Mesendoderm (in vitro differentiated cells): ENCODE measurements at regions not wholly inside any gene's neighbourhood (a gene's known extent, or its start where the extent isn't known, plus 50 kb on each side); places are given as distances from the start of the nearest gene placed in this dataset.

Source experiments
- DNase-seq: peaks from one replicate; pipeline ENCODE4 v3.0.0; 2013
- H2AK5ac ChIP-seq: 2 replicates; pipeline ENCODE4 v1.6.1; 2013; ENCODE audit warnings: low read length, inconsistent platforms
- H2BK120ac ChIP-seq: 2 replicates; pipeline ENCODE4 v1.6.1; 2013; ENCODE audit warnings: low read depth, mild to moderate bottlenecking, low read length, moderate library complexity, mixed read lengths
- H2BK15ac ChIP-seq: replicated peaks from 2 replicates; pipeline ENCODE4 v1.6.1; 2013; ENCODE audit warnings: low read depth, mild to moderate bottlenecking, moderate library complexity
- H2BK5ac ChIP-seq: 2 replicates; pipeline ENCODE4 v1.6.1; 2013; ENCODE audit warnings: low read length, inconsistent platforms
- H3K18ac ChIP-seq: 2 replicates; pipeline ENCODE4 v1.6.1; 2013; ENCODE audit warnings: mild to moderate bottlenecking, low read length, mixed read lengths
- H3K23ac ChIP-seq: one replicate; pipeline ENCODE4 v1.6.1; 2013; ENCODE audit warnings: low read length
- H3K27ac ChIP-seq: 2 replicates; pipeline ENCODE4 v1.5.1; 2013; ENCODE audit warnings: low read depth, mild to moderate bottlenecking, inconsistent platforms, low read length, moderate library complexity
- H3K27me3 ChIP-seq: 2 replicates; pipeline ENCODE4 v1.6.1; 2013; ENCODE audit warnings: low read length, control low read depth, mild to moderate bottlenecking, inconsistent platforms; ENCODE audit not compliant: insufficient read depth, poor library complexity
- H3K36me3 ChIP-seq: 2 replicates; pipeline ENCODE4 v1.6.1; 2013; ENCODE audit warnings: low read length, inconsistent platforms; ENCODE audit not compliant: control insufficient read depth, insufficient read depth
- H3K4ac ChIP-seq: one replicate; pipeline ENCODE4 v1.6.1; 2013; ENCODE audit warnings: low read depth, mild to moderate bottlenecking, low read length, moderate library complexity
- H3K4me1 ChIP-seq: 2 replicates; pipeline ENCODE4 v1.6.1; 2013; ENCODE audit warnings: low read depth, low read length, inconsistent platforms; ENCODE audit not compliant: control insufficient read depth
- H3K4me2 ChIP-seq: 2 replicates; pipeline ENCODE4 v1.6.1; 2013; ENCODE audit warnings: low read length
- H3K4me3 ChIP-seq: 2 replicates; pipeline ENCODE4 v1.5.1; 2013; ENCODE audit warnings: mild to moderate bottlenecking, low read length
- H3K56ac ChIP-seq: one replicate; pipeline ENCODE4 v1.6.1; 2013; ENCODE audit warnings: low read length
- H3K79me1 ChIP-seq: 2 replicates; pipeline ENCODE4 v1.6.1; 2013; ENCODE audit warnings: low read length, inconsistent platforms
- H3K79me2 ChIP-seq: 2 replicates; pipeline ENCODE4 v1.6.1; 2013; ENCODE audit warnings: mild to moderate bottlenecking, low read length; ENCODE audit not compliant: control insufficient read depth, insufficient read depth
- H3K9ac ChIP-seq: 2 replicates; pipeline ENCODE4 v1.6.1; 2013; ENCODE audit warnings: low read length, inconsistent platforms
- H4K5ac ChIP-seq: one replicate; pipeline ENCODE4 v1.6.1; 2013; ENCODE audit warnings: low read length
- H4K8ac ChIP-seq: one replicate; pipeline ENCODE4 v1.6.1; 2013; ENCODE audit warnings: low read depth, mild to moderate bottlenecking, control low read depth, low read length, moderate library complexity
- WGBS: extraction: QIAGEN DNeasy Blood & Tissue Kit; methylation state at CpG from one replicate; pipeline ENCODE4 v1.1.7; 2013; ENCODE audit warnings: low lambda C conversion rate, missing lambda C conversion rate; ENCODE audit not compliant: insufficient coverage; ENCODE audit errors: extremely low coverage; 5-methylcytosine and 5-hydroxymethylcytosine counted together

DNA sequence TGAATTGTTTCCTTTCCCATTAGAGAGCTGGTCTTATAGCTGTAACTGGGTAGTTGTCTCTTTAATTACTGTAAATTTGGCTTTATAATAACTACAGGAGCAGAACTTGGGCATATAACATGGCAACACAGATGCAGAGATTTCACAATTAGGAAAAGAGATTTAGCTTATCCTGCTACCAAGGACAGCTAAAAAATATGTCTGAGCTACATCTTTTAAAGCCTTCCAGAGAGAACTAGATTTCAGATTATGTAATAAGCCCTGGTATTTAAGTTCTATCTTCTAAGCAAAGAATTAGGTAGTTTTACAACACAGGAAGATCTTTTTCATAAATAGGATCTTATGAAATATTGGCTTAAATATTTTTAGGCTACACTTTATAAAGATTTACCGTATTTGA, 313.8 kb downstream of the S1PR1 start:
- Histone ChIP-seq H2AK5ac (no peak overlapping the region), H3K4me1 (no peaks in the 10 kb centered on the region), H3K27me3 (no peaks in the 10 kb centered on the region), H3K79me1 (no peaks in the 10 kb centered on the region), H2BK5ac (no peak overlapping the region), H3K4me3 (no peak overlapping the region), H3K36me3 (no peaks in the 10 kb centered on the region), H3K9ac (no peak overlapping the region), H2BK120ac (no peak overlapping the region), H3K79me2 (no peaks in the 10 kb centered on the region), H3K56ac (no peak overlapping the region), H3K4ac (no peak overlapping the region), H3K23ac (no peak overlapping the region), H3K4me2 (no peak overlapping the region), H3K18ac (no peak overlapping the region), H3K27ac (no peak overlapping the region), H4K8ac (no peak overlapping the region), H2BK15ac (no peak overlapping the region), H4K5ac (no peak overlapping the region)
- no CpG with 5 or more reads among the region's 1 CpG for WGBS
- no peak for DNase-seq

GRCh38 chr1:101566883-101567538, 330.2 kb downstream of the S1PR1 start:
- H3K36me3 ChIP-seq: no peaks in the 10 kb centered on the region
- no peak overlapping the region for H2BK15ac ChIP-seq
- no peaks in the 10 kb centered on the region for H3K79me1 ChIP-seq
- DNase-seq: no peak
- no peak overlapping the region for H3K4me3 ChIP-seq
- H4K5ac ChIP-seq: no peak overlapping the region
- no peak overlapping the region for H3K27ac ChIP-seq
- no peak overlapping the region for H3K56ac ChIP-seq
- H3K4me2 ChIP-seq: no peak overlapping the region
- no peak overlapping the region for H4K8ac ChIP-seq
- no CpG with 5 or more reads among the region's 1 CpG for WGBS
- no peak overlapping the region for H2AK5ac ChIP-seq
- H3K27me3 ChIP-seq: no peaks in the 10 kb centered on the region
- H3K18ac ChIP-seq: no peak overlapping the region
- H3K9ac ChIP-seq: no peak overlapping the region
- no peaks in the 10 kb centered on the region for H3K4me1 ChIP-seq
- no peaks in the 10 kb centered on the region for H3K79me2 ChIP-seq
- no peak overlapping the region for H2BK120ac ChIP-seq
- no peak overlapping the region for H3K4ac ChIP-seq
- no peak overlapping the region for H2BK5ac ChIP-seq
- no peak overlapping the region for H3K23ac ChIP-seq

DNA sequence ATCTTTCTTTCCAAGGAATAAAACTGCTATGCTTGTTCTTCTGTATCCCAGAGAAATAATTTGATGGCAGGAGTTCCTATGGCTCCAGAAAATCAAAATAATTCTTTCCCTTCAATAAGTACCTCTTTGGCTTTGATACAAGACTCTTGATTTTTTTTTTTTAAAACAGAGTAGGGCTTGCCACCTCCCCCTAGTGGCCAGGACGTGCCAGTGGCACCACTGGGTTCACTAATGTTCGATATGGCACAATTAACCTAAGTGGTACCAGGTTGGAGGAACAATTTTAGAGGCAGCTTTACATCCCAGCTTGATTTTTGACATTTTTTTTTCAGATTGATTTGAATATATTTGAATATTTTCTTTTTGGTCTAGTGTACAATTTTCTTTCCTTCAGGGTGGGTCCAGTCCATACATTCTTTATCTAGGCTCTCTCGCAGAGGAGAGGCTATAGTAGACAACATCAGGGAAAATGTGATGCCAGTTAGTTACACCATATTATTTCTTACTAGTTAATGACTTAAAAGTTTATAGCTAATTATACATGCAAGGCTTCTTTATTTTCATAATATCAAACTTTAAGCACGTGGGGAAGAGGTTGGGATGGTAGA, 330.9 kb downstream of the S1PR1 start:
- no peaks in the 10 kb centered on the region for H3K79me2 ChIP-seq

GRCh38 chr1:101587741-101588140, 350.9 kb downstream of the S1PR1 start:
- no peak overlapping the region for H3K56ac ChIP-seq
- H3K4me3 ChIP-seq: no peak overlapping the region
- WGBS: no CpG with 5 or more reads among the region's 5 CpGs
- no peak overlapping the region for H2BK5ac ChIP-seq
- H3K4me1 ChIP-seq: no peaks in the 10 kb centered on the region
- no peak overlapping the region for H4K8ac ChIP-seq
- H3K23ac ChIP-seq: no peak overlapping the region
- H4K5ac ChIP-seq: no peak overlapping the region
- no peaks in the 10 kb centered on the region for H3K79me2 ChIP-seq
- H3K9ac ChIP-seq: no peak overlapping the region
- no peak overlapping the region for H3K18ac ChIP-seq
- no peaks in the 10 kb centered on the region for H3K36me3 ChIP-seq
- no peaks in the 10 kb centered on the region for H3K79me1 ChIP-seq
- no peak overlapping the region for H3K27ac ChIP-seq
- no peak overlapping the region for H3K4ac ChIP-seq
- H2BK120ac ChIP-seq: no peak overlapping the region
- no peaks in the 10 kb centered on the region for H3K27me3 ChIP-seq
- no peak overlapping the region for H2BK15ac ChIP-seq
- no peak overlapping the region for H3K4me2 ChIP-seq
- no peak for DNase-seq
- H2AK5ac ChIP-seq: no peak overlapping the region

More for the DNA sequence above, 330.9 kb downstream of the S1PR1 start:
- Histone ChIP-seq H4K5ac (no peak overlapping the region), H3K23ac (no peak overlapping the region), H2BK15ac (no peak overlapping the region), H3K79me1 (no peaks in the 10 kb centered on the region), H3K36me3 (no peaks in the 10 kb centered on the region), H3K27me3 (no peaks in the 10 kb centered on the region), H3K56ac (no peak overlapping the region), H3K4me3 (no peak overlapping the region), H3K9ac (no peak overlapping the region), H3K4me2 (no peak overlapping the region), H2AK5ac (no peak overlapping the region), H2BK5ac (no peak overlapping the region), H2BK120ac (no peak overlapping the region), H4K8ac (no peak overlapping the region), H3K27ac (no peak overlapping the region), H3K18ac (no peak overlapping the region), H3K4me1 (no peaks in the 10 kb centered on the region), H3K4ac (no peak overlapping the region)
- WGBS: no CpG with 5 or more reads among the region's 4 CpGs
- peak; percentile 51 for DNase-seq

DNA sequence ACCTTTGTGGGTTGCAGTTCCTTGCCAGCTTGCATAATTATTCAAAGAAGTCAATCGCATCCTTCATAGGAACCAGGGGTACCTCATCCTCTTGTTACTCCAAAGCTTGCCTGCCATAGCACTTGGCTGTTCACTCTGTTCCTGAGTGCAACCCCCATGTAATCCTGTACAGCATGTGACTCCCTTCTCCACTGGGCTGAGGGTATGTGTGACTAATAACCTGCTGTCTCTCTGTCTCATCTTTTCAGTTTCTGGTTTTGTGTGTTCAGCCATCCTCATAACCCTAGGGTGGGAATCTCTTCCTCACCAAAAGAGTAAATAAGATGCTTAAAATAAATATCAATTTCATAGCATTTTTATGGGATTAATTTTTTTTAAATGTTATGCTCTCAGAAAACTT, 351.9 kb downstream of the S1PR1 start:
- Histone ChIP-seq H3K36me3 (no peaks in the 10 kb centered on the region), H3K56ac (no peak overlapping the region), H3K4me2 (no peak overlapping the region), H3K4me1 (no peaks in the 10 kb centered on the region), H3K4me3 (no peak overlapping the region), H3K23ac (no peak overlapping the region), H3K9ac (no peak overlapping the region), H3K4ac (no peak overlapping the region), H3K79me2 (no peaks in the 10 kb centered on the region), H2BK15ac (no peak overlapping the region), H4K8ac (no peak overlapping the region), H2AK5ac (no peak overlapping the region), H3K27ac (no peak overlapping the region), H3K27me3 (no peaks in the 10 kb centered on the region), H4K5ac (no peak overlapping the region), H3K79me1 (no peaks in the 10 kb centered on the region), H2BK5ac (no peak overlapping the region), H2BK120ac (no peak overlapping the region), H3K18ac (no peak overlapping the region)
- no CpG with 5 or more reads among the region's 1 CpG for WGBS
- DNase-seq: no peak

DNA sequence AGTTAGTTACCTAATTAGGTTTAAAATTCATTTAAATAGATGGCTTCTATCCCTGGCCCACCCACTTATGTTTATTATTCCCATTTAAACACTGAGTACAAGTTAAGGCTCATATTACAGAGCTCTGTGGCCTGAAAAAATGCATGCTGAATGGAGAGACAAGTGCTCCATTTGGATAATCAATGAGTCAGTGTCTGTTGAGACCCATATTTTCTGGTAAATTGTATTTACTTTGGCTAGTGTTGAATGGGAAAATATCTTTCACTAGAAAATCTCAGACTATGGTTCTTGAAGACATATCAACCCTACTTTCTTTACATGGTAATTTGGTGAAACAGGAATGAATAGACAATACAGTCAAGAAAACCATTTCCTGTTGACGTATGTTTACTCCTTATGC, 356.0 kb downstream of the S1PR1 start:
- no peaks in the 10 kb centered on the region for H3K27me3 ChIP-seq
- H2BK15ac ChIP-seq: no peak overlapping the region
- H4K8ac ChIP-seq: no peak overlapping the region
- no peak overlapping the region for H3K9ac ChIP-seq
- no peak overlapping the region for H2BK120ac ChIP-seq
- H3K79me2 ChIP-seq: no peaks in the 10 kb centered on the region
- DNase-seq: no peak
- no peaks in the 10 kb centered on the region for H3K4me1 ChIP-seq
- no peak overlapping the region for H3K23ac ChIP-seq
- no peaks in the 10 kb centered on the region for H3K36me3 ChIP-seq
- no peak overlapping the region for H4K5ac ChIP-seq
- H3K79me1 ChIP-seq: no peaks in the 10 kb centered on the region
- H3K56ac ChIP-seq: no peak overlapping the region
- WGBS: no CpG with 5 or more reads among the region's 1 CpG
- no peak overlapping the region for H3K27ac ChIP-seq
- no peak overlapping the region for H2BK5ac ChIP-seq
- H3K4ac ChIP-seq: no peak overlapping the region
- H3K4me2 ChIP-seq: no peak overlapping the region
- no peak overlapping the region for H3K4me3 ChIP-seq
- no peak overlapping the region for H3K18ac ChIP-seq
- H2AK5ac ChIP-seq: no peak overlapping the region
